ENCODE measurements at regions not wholly inside any gene's neighbourhood (a gene's known extent, or its start where the extent isn't known, plus 50 kb on each side); places are given as distances from the start of the nearest gene placed in this dataset.

GRCh38 chr4:40699648-40700047, 50.1 kb upstream of the NSUN7 start:
- DNase-seq (no peak), ATAC-seq (no peak)
- intact Hi-C loops (cut with DNase I, micrococcal nuclease) = no loop called here
- Histone ChIP-seq H3K4me1 (ENCODE audit: low read depth) (no peaks in the 10 kb centered on the region), H3K36me3 (ENCODE audit: low read depth) (no peaks in the 10 kb centered on the region), H3K9me3 (no peaks in the 10 kb centered on the region), H3K4me3 (no peak overlapping the region)
- TF ChIP-seq CTCF (IDR thresholded peaks at IDR 0.05) = no peak

Measured in mucosa of descending colon (tissue), 3 donors.